HG03135 (cell line): ENCODE measurements at regions not wholly inside any gene's neighbourhood (a gene's known extent, or its start where the extent isn't known, plus 50 kb on each side); places are given as distances from the start of the nearest gene placed in this dataset.
"Not testable (repeated sequence)": the region's sequence is repeated elsewhere in the genome, so short reads cannot be mapped to it uniquely, and the experiment has no call there.

ENCODE experiments used
- ATAC-seq: cut with Tn5 transposase; IDR thresholded peaks from one replicate; pipeline ENCODE4 v1.9.1; 2021; ENCODE audit warnings: mild to moderate bottlenecking, moderate library complexity; ENCODE audit not compliant: unreplicated experiment

DNA sequence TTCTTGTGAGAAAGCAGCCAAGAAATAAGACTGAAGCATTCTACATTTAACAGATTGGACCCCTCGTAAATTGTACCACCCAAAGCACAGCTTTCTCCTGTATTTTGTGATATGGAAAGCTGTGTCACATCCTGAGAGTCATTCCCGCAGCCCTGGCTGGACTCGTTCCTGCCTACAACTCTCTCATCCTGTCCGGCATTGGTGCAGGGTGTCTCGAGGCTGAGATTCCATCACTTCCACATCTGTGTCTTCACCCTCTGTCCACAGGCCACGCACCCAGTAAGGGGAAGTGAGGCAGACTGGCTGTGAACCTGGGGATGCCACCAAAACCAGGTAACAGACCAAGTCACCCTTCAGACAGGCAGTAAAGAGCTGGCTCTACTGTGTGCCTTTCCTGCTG, 146.2 kb upstream of the KLF6 start:
- ATAC-seq = no peak

- ATAC-seq = no peak
Measured at GRCh38 chr10:3928569-3928968, 143.6 kb upstream of the KLF6 start.

DNA sequence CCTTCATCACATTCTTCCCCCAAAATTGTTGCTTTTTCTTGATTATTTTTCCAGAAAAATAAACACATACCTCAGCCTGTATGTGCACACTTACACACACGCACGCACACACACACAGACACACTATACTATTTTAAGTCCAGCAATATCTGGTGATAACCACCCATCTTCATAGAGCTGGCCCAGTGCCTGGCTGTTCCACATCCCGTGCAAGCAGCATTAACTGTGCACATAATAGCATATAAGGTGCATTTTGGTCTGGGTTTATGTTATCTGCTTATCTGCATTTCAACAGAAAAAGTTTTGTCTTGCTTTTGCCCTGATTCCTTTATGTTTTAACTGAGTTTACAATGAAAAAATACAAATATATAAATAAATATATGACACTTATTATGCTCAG, 143.1 kb upstream of the KLF6 start:
- ATAC-seq = no peak

DNA sequence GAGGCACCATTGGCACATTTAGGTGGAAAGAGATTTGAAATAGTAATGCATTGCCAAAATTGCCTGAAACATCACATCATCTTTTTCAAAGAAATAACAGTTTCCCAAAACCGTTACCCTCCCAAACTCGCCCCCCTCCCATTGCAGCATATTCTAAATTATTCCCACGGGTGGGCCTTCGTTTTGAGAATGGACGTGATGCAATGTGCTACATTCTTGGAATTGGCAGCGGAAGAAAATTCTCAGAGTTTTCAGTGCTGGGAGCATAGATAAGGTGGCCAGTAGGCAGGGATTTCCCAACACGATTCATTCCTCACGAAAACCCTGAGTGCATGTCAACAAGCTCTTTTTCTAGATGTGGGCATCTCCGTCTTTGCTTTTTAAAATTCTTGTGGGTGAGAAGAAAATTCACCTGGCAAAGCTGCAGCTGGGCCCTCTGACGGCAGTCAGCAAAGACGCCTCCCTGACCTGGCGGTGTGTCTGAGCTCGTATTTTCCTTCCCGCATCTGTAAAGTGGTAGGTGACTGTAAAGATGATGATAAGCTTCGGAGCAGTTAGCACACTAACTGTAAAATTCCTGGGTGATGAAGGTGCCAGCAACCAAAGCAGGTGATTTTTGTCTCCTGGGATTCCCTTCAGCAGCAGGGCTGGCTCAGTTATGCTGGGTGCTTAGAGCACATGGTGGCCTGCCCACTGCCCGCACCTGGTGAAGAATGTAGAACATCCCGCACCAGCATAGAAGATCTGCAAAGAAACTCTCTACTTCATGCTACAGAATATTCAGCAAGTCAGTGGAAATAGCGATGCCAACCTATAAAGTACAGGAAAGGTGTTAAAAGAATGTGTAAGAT, 141.9 kb upstream of the KLF6 start:
- no peak for ATAC-seq

DNA sequence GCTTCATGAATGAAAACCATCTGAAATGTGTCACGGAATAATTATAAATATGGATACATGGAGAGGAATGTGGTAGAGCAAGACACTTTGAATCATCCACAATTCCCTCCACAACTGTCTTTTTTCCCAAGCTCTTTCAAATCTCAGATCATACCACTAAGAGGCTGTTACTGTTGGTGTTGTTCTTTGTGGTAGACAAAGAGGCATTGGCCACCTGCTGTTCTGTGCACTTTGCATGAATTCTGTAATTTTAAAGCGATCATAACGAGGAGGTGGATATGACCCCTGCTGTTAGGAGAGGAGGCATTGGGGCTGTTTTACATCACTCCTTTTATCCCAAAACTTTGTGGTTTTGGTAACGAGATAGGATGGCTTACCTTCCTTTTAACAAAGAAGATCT, 141.2 kb upstream of the KLF6 start:
- no peak for ATAC-seq

DNA sequence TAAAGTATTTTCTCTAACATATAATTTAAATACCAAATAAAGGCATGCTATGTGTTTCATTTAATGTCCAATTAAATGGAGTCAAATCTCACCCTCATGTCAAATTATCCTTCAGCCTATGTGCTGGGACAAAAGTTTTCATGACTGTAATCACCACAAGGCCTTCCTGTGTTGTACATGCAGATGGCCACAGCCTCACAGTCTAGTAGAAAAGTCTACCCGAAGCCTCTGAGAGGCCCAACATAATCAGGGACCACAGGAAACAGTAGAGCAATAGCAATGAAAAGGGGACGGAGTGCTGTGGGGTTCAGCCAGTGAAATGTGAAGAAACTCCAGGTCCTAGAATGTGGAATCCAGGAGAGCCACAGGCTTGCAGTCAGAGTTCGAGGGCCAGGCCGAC, 140.2 kb upstream of the KLF6 start:
- no peak for ATAC-seq

GRCh38 chr10:3924344-3924743, 139.3 kb upstream of the KLF6 start:
- no peak for ATAC-seq

DNA sequence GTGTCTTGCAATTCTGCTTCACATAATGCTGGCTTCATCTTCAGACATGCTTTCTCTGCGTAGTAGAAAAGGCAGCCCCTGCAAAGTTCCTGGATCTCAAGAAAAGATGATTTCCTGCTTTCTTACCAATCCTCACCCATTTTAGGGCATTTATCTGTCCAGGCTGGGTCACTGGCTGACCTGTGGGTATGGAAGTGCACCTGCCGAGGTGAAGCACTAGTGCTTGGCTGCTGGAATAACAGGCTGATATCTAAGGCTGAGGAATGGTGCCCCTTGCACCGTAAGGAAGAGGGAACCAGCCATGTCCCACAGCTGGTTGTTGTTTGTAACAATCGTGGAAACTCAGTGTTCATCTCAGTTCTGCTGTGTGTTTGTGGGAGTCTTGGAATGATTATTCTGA, 138.0 kb upstream of the KLF6 start:
- no peak for ATAC-seq

DNA sequence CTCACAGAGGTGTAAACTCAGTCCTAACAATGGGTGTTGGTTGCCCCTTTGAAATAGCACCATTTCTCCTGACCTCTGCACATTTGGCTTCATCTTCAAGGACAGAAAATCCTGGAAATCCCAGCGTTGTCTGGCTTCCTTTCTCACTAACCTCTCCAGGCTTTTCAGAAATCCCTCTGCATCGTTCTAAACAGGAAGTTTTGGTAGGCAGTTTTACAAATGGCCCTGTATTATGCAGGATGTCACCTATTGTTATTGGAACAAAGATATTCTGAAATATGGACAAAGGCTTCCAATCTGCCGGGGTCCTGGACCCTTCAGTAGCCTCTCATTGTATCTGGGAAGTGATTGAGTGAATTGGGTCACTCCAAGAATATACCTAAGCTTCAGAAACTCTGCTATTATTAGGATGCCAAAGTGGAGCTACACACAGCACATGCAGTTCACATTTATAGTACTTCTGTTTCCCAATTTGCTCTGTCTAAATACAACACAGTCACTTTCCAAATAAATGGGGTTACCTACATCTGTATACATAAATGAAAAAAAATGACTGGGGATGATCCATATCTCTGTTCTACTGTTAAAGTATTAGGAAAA, 134.8 kb upstream of the KLF6 start:
- ATAC-seq = no peak

GRCh38 chr10:3917392-3917791, 132.4 kb upstream of the KLF6 start:
- ATAC-seq = not testable (repeated sequence)

DNA sequence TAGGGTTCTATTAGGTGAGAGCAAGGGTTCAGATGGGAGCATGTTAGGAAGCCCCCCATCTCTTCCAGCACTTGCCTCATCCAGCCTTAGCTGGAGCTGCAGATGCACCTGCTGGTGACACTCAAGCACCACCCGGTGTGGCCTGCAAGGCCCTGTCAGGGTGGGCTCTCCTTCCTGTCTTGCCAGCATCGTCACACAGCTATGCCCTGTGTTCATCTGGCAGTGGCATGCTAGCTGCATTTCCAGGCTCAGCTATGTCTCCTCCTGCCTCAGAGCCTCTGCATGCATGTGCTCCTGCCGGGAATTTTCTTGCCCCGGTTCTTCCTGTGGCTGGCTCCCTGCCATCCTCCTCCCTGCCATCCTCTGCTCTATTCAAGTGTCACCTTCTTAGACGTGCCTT, 129.7 kb upstream of the KLF6 start:
- no peak for ATAC-seq

DNA sequence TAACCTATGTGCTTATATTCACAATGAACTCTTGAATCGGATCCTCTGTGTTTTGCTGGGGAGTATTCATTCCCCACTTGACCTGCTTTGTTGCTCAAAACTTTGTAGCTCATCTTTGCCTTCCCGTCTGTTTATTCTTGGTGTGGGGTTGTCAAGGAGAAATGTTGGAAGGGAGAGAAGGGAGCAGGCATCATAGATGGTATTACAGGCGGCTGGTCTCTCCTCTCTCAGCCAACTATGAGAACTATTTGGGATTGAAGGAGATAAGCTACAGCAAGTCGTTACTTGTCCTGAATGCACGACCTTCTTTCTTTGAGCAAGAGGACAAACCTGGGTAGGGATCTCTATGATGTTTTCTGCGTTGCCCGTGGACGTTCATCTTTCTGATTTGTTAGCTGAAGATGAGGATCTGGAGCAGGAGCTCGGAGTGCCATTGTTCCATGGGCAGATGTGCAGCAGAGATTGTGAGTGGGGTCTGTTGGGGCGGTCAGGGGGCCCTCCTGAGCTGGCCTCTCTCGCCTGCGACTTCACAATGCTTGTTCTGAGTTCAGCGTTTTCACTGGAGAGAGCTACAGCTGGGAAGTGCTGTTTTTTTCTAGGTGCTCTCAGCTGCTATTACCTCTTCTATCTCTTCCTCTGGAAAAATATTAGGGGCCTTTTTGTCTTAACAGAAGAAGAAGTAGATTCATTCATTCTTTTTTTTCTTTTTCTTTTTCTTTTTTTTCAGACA, 126.9 kb upstream of the KLF6 start:
- ATAC-seq = no peak

DNA sequence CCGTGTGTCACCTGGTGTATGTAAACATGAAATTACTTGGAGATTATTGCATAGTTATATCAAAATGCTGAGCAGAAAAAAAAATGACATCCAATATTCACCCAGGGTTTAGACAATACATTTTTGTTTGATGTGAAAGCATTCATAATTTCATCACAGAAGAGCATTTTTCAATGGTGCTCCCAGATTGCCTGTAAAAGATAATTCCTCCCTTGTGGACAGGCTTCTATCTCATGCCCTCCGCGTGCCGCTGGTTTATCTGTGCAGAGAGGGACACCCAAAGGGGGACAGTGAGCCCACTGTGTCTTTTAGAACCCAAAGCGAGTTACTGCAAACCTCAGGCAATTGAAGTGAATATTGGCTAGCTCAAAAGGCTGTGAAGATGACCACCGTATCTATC, 126.2 kb upstream of the KLF6 start:
- ATAC-seq = no peak

GRCh38 chr10:3909339-3909738, 124.3 kb upstream of the KLF6 start:
- no peak for ATAC-seq

- ATAC-seq = no peak
Measured at GRCh38 chr10:3908183-3908582, 123.2 kb upstream of the KLF6 start.

- no peak for ATAC-seq
Measured at GRCh38 chr10:3907514-3907913, 122.5 kb upstream of the KLF6 start.

- no peak for ATAC-seq
Measured at GRCh38 chr10:3906511-3907111, 121.6 kb upstream of the KLF6 start.

DNA sequence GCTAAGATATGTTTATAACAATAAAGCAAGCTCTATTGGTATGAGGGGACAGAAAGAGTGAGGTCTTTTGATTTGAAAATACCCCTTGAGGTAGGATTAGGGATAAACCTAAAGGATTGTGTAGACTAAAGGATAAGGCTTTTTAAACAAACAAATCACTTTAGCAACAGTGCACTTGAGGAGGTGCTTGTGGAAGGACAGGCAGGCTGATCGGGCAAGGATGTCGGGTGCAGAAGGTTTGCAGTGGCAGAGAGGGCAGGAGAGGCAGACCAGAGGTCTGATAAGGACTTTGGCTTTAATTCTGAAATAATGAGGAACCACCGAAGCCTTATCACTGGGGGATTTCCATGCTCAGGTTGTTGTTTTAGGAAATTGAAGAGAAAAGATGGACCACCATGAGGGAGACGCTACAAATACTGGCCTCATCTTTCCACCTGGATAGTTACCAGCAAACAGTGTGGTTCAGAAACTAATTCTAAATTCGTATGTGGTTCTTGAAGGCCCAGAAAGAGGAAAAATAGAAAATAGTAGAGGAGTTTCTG, 119.5 kb upstream of the KLF6 start:
- ATAC-seq = no peak

GRCh38 chr10:3902809-3903410, 117.9 kb upstream of the KLF6 start:
- ATAC-seq = peak; percentile 28

DNA sequence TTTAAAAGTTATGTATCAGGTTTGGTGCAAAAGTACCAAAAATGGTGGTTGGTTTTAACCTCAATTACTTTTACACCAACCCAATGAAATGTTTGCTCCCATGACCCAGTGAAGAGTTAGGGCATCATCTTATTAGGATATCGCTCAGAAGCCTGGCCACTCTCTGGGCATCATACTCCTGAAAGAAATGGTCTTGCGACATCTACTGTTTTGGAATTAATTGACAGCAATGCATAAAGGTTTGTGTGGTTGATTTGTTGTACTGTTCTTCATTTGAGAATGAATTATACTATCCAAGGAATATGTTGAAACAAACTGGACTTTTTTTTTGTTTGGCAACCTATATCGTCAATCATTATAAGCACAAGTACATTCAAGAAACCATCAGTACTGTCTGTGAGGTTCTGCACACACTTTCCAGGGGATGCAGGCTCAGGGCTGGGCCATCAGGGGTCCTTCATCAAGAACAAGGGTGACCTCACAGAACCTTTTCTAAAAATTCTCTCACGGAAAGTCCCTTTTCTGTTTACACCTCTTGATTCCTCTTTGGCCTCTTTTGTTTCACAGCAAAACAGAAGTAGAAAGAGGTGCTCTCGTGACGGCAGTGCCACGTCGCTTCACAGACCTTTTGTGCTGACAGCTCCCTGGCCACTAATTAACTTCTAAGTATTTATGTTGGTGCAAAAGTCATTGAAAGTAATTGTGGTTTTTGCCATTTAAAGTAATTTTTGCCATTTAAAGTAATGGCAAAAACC, 117.2 kb upstream of the KLF6 start:
- peak; percentile 90 for ATAC-seq
